ENCODE measurements at regions not wholly inside any gene's neighbourhood (a gene's known extent, or its start where the extent isn't known, plus 50 kb on each side); places are given as distances from the start of the nearest gene placed in this dataset.

DNA sequence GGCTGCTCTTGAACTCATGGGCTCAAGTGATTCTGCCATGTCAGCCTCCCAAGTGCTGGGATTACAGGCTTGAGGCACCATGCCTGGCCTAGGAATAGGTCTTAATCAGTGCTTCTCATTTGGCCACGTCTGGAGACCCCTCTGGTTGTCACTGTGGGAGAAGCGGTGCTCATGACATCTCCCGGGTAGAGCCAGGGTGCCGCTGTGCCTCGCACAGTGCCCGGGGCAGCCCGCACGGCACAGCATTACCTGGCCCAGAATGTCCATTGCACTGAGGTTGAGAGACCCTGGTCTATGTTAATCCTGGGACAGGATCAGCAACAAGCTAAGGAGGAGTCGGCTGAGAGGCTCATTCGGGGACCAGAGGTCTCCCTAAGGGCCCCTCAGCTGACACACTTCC is 160.8 kb downstream of the EFNB2 start:
- no peaks in the 10 kb centered on the region for H3K36me3 ChIP-seq (ENCODE audit: insufficient read depth, low read length)
- no peaks in the 10 kb centered on the region for H3K9me3 ChIP-seq (ENCODE audit: low read length)
- H2AFZ ChIP-seq (ENCODE audit: low read length) = no peak overlapping the region
- no peaks in the 10 kb centered on the region for H4K20me1 ChIP-seq (ENCODE audit: insufficient read depth, low read length)
- no peak overlapping the region for H3K27ac ChIP-seq (ENCODE audit: low read depth, low read length, poor library complexity, severe bottlenecking)
- no peaks in the 10 kb centered on the region for H3K9me2 ChIP-seq (ENCODE audit: low read depth, low read length)
- no peak overlapping the region for H3K4me3 ChIP-seq (ENCODE audit: low read depth, low read length, poor library complexity, severe bottlenecking)
- TF ChIP-seq, protein P1, sequence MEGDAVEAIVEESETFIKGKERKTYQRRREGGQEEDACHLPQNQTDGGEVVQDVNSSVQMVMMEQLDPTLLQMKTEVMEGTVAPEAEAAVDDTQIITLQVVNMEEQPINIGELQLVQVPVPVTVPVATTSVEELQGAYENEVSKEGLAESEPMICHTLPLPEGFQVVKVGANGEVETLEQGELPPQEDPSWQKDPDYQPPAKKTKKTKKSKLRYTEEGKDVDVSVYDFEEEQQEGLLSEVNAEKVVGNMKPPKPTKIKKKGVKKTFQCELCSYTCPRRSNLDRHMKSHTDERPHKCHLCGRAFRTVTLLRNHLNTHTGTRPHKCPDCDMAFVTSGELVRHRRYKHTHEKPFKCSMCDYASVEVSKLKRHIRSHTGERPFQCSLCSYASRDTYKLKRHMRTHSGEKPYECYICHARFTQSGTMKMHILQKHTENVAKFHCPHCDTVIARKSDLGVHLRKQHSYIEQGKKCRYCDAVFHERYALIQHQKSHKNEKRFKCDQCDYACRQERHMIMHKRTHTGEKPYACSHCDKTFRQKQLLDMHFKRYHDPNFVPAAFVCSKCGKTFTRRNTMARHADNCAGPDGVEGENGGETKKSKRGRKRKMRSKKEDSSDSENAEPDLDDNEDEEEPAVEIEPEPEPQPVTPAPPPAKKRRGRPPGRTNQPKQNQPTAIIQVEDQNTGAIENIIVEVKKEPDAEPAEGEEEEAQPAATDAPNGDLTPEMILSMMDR (IDR thresholded peaks at IDR 0.05; ENCODE audit: low read length) = no peak
- no peak for TF ChIP-seq EZH2 (IDR thresholded peaks at IDR 0.05; ENCODE audit: borderline replicate concordance, low read length)
- H3F3A ChIP-seq (ENCODE audit: insufficient read depth, low read length) = no peaks in the 10 kb centered on the region
- no peaks in the 10 kb centered on the region for H3K4me1 ChIP-seq (ENCODE audit: insufficient read depth, low read length, severe bottlenecking)
- H3K79me2 ChIP-seq (ENCODE audit: insufficient read depth, low read length) = no peaks in the 10 kb centered on the region
- no peaks in the 10 kb centered on the region for H3K27me3 ChIP-seq (ENCODE audit: insufficient read depth, low read length)
- no peak overlapping the region for H3K4me2 ChIP-seq (ENCODE audit: low read length)
- H3K9ac ChIP-seq (ENCODE audit: low read length) = no peak overlapping the region

DNA sequence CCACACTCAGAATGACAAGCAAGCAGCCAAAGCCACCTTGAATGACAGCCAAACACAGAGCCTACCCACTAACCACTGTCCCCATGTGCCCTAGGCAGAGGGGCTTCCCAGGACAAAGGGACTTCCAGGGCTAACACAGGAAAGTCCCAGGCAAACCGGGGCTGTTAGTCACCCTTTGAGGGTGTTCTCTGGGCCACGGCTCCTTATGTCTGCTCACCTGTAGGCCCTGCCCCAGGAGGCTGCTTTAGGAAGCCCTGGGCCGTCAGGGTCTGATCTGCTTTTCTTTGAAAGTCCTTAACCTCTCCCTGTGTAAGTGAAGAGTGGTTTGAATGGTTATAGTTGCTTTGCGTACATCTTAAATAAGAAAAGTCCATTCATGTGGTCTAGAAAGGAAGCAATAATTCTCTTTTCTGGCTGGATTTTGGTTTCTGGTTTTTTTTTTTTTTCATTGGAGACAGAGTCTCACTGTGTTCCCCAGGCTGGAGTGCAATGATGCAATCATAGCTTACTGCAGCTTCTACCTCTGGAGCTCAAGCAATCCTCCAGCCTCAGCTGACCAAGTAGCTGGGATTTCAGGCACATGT is 161.4 kb downstream of the EFNB2 start:
- no peak overlapping the region for H3K9ac ChIP-seq (ENCODE audit: low read length)
- H2AFZ ChIP-seq (ENCODE audit: low read length) = no peak overlapping the region
- H3K4me2 ChIP-seq (ENCODE audit: low read length) = no peak overlapping the region
- no peaks in the 10 kb centered on the region for H4K20me1 ChIP-seq (ENCODE audit: insufficient read depth, low read length)
- no peaks in the 10 kb centered on the region for H3K9me3 ChIP-seq (ENCODE audit: low read length)
- no peaks in the 10 kb centered on the region for H3K9me2 ChIP-seq (ENCODE audit: low read depth, low read length)
- no peaks in the 10 kb centered on the region for H3K4me1 ChIP-seq (ENCODE audit: insufficient read depth, low read length, severe bottlenecking)
- H3K79me2 ChIP-seq (ENCODE audit: insufficient read depth, low read length) = no peaks in the 10 kb centered on the region
- H3K27me3 ChIP-seq (ENCODE audit: insufficient read depth, low read length) = no peaks in the 10 kb centered on the region
- no peaks in the 10 kb centered on the region for H3K36me3 ChIP-seq (ENCODE audit: insufficient read depth, low read length)
- no peak overlapping the region for H3K27ac ChIP-seq (ENCODE audit: low read depth, low read length, poor library complexity, severe bottlenecking)
- no peaks in the 10 kb centered on the region for H3F3A ChIP-seq (ENCODE audit: insufficient read depth, low read length)
- TF ChIP-seq, protein P1 (IDR thresholded peaks at IDR 0.05; ENCODE audit: low read length) = no peak
- no peak for TF ChIP-seq EZH2 (IDR thresholded peaks at IDR 0.05; ENCODE audit: borderline replicate concordance, low read length)
- H3K4me3 ChIP-seq (ENCODE audit: low read depth, low read length, poor library complexity, severe bottlenecking) = no peak overlapping the region

- H3K9ac ChIP-seq (ENCODE audit: low read length) = no peak overlapping the region
- no peaks in the 10 kb centered on the region for H3K9me3 ChIP-seq (ENCODE audit: low read length)
- no peaks in the 10 kb centered on the region for H3K9me2 ChIP-seq (ENCODE audit: low read depth, low read length)
- TF ChIP-seq, protein P1 (IDR thresholded peaks at IDR 0.05; ENCODE audit: low read length) = no peak
- no peak for TF ChIP-seq EZH2 (IDR thresholded peaks at IDR 0.05; ENCODE audit: borderline replicate concordance, low read length)
- no peaks in the 10 kb centered on the region for H3K4me1 ChIP-seq (ENCODE audit: insufficient read depth, low read length, severe bottlenecking)
- H3K4me2 ChIP-seq (ENCODE audit: low read length) = no peak overlapping the region
- no peaks in the 10 kb centered on the region for H3F3A ChIP-seq (ENCODE audit: insufficient read depth, low read length)
- no peaks in the 10 kb centered on the region for H3K27me3 ChIP-seq (ENCODE audit: insufficient read depth, low read length)
- no peak overlapping the region for H3K4me3 ChIP-seq (ENCODE audit: low read depth, low read length, poor library complexity, severe bottlenecking)
- no peaks in the 10 kb centered on the region for H3K36me3 ChIP-seq (ENCODE audit: insufficient read depth, low read length)
- no peak overlapping the region for H2AFZ ChIP-seq (ENCODE audit: low read length)
- H4K20me1 ChIP-seq (ENCODE audit: insufficient read depth, low read length) = no peaks in the 10 kb centered on the region
- no peaks in the 10 kb centered on the region for H3K79me2 ChIP-seq (ENCODE audit: insufficient read depth, low read length)
- no peak overlapping the region for H3K27ac ChIP-seq (ENCODE audit: low read depth, low read length, poor library complexity, severe bottlenecking)
These were observed 162.0 kb downstream of the EFNB2 start for GRCh38 chr13:106373304-106373988.
